Stomach (tissue), 8 donors: ENCODE measurements at regions not wholly inside any gene's neighbourhood (a gene's known extent, or its start where the extent isn't known, plus 50 kb on each side); places are given as distances from the start of the nearest gene placed in this dataset.

Source experiments
- DNase-seq, 2 donors: peaks; one replicate each; pipeline versions ENCODE4 v3.0.0 to v3.0.0-alpha.2; 2013 to 2019
- H3K27ac ChIP-seq, 5 donors: fragments of 200-600 bp in 4 of 5; sonication (generic) in 4 of 5; one replicate each; pipeline ENCODE4 v1.5.1; 2013 to 2019; ENCODE audit warnings: mild to moderate bottlenecking in 1 of 5, moderate library complexity in 1 of 5
- H3K27me3 ChIP-seq, 3 donors: fragments of 200-600 bp; sonication (generic); one replicate each; pipeline ENCODE4 v1.5.1; 2017 to 2019; ENCODE audit warnings: mixed run types in 1 of 3
- H3K36me3 ChIP-seq, 4 donors: fragments of 200-600 bp; sonication (generic); 1 replicate in 3 of 4; 2 replicates in 1 of 4; pipeline ENCODE4 v1.5.1; 2016 to 2019
- H3K4me1 ChIP-seq, 4 donors: fragments of 200-600 bp; sonication (generic); one replicate each; pipeline ENCODE4 v1.5.1; 2016 to 2019
- H3K4me3 ChIP-seq, 4 donors: fragments of 200-600 bp; sonication (generic) in 3 of 4; one replicate each; pipeline ENCODE4 v1.5.1; 2016 to 2019; ENCODE audit warnings: mild to moderate bottlenecking in 1 of 4
- H3K9me3 ChIP-seq, 4 donors: fragments of 200-600 bp; sonication (generic); one replicate each; pipeline ENCODE4 v1.5.1; 2016 to 2019
- CTCF ChIP-seq, 7 experiments: fragments of 450-650 bp in 4 of 7; fragments of 200-600 bp in 3 of 7; sonication (generic) in 3 of 7; IDR thresholded peaks; one replicate each; pipeline ENCODE4 v1.5.1; 2016 to 2019; ENCODE audit warnings: antibody characterized with exemption in 7 of 7, control low read depth in 2 of 7, mild to moderate bottlenecking in 1 of 7
- EP300 ChIP-seq: sonication (generic); formaldehyde crosslinking; IDR thresholded peaks from one replicate; pipeline ENCODE4 v1.6.1; 2017; ENCODE audit warnings: antibody characterized with exemption
- POLR2A ChIP-seq, 4 donors: fragments of 450-650 bp; IDR thresholded peaks; one replicate each; pipeline ENCODE4 v1.6.1; 2016; ENCODE audit warnings: antibody characterized with exemption in 4 of 4, control low read depth in 2 of 4, mild to moderate bottlenecking in 1 of 4, moderate library complexity in 1 of 4
- POLR2AphosphoS5 ChIP-seq, 3 donors: sonication (generic); formaldehyde crosslinking; IDR thresholded peaks; one replicate each; pipeline ENCODE4 v1.6.1; 2016; ENCODE audit warnings: antibody characterized with exemption in 3 of 3
- WGBS, 5 donors: extraction: QIAGEN DNeasy Blood & Tissue Kit in 3 of 5; methylation state at CpG; one replicate each; pipeline versions ENCODE4 v1.1.5 to v1.1.7; 2013 to 2018; 5-methylcytosine and 5-hydroxymethylcytosine counted together
- intact Hi-C: fragments of 100-400 bp; cut with DNase I; formaldehyde crosslinking; loops from one replicate; pipeline ENCODE4 v1.15.1; 2023; ENCODE audit warnings: low total_unique reads
- donor health status: healthy with polysubstance abuse.
- donor health status: Bipolar disorder and iron deficiency.
- donor health status: healthy.

- Histone ChIP-seq H3K27me3 (no peaks in the 10 kb centered on the region), H3K4me3 (no peak overlapping the region), H3K9me3 (no peaks in the 10 kb centered on the region), H3K36me3 (no peaks in the 10 kb centered on the region), H3K4me1 (peaks cover 0 to 21% (median 0%) of the 10 kb centered on the region in 4 donors), H3K27ac (peak overlapping the region in 3 of 5 donors; percentile 7 to 71 (median 67))
- DNase-seq: peak; percentile 35 to 77
- intact Hi-C loops: no loop called here
- TF ChIP-seq POLR2AphosphoS5 (IDR thresholded peaks at IDR 0.05) (peak in 1 of 3 donors; percentile 15), CTCF (IDR thresholded peaks at IDR 0.05) (no peak)
- 46 to 58% (median 52%) methylated on average over 3 of the region's 3 CpGs for WGBS, 5 donors
Observed at GRCh38 chr2:64262071-64262470, 117.9 kb upstream of the PELI1 start.

- H3K9me3 ChIP-seq: no peaks in the 10 kb centered on the region
- no peaks in the 10 kb centered on the region for H3K27me3 ChIP-seq
- intact Hi-C loops: no loop called here
- DNase-seq: no peak
- H3K4me3 ChIP-seq: no peak overlapping the region
- TF ChIP-seq POLR2A (IDR thresholded peaks at IDR 0.05) (no peak), POLR2AphosphoS5 (IDR thresholded peaks at IDR 0.05) (no peak), EP300 (no peak)
- H3K36me3 ChIP-seq: no peaks in the 10 kb centered on the region
- H3K27ac ChIP-seq: no peak overlapping the region
- WGBS, 5 donors: 82 to 99% (median 93%) methylated on average over 3 of the region's 3 CpGs
- peaks cover 0 to 21% (median 0%) of the 10 kb centered on the region in 4 donors for H3K4me1 ChIP-seq
Observed at GRCh38 chr2:64262816-64263215, 118.6 kb upstream of the PELI1 start.

DNA sequence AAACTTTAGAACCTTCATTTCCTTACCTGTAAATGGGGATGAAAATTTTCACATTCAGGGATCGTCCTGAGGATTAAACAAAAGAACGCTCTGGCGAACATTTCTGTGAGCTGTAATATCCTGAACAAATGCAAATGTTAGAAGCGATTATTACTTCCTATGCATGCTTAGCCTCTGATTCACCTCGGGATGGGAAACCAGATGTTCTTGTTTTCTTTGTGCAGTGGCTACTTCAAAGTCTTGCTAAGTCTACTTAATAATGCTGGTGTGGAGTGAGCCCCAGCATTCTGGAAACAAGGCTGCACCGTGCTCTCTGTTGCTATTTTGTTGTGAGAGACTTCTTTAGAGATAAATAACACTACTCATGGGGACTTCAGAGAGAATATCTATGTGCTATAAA lies 119.1 kb upstream of the PELI1 start:
- peak in 1 of 2 donors; percentile 72 for DNase-seq
- no peak overlapping the region for H3K4me3 ChIP-seq
- WGBS, 5 donors: 50 to 68% (median 63%) methylated on average over 6 of the region's 6 CpGs
- H3K4me1 ChIP-seq: peaks cover 0 to 21% (median 2%) of the 10 kb centered on the region in 4 donors
- no peaks in the 10 kb centered on the region for H3K27me3 ChIP-seq
- H3K9me3 ChIP-seq: no peaks in the 10 kb centered on the region
- H3K27ac ChIP-seq: no peak overlapping the region
- no peaks in the 10 kb centered on the region for H3K36me3 ChIP-seq
- intact Hi-C loops: no loop called here
- TF ChIP-seq POLR2AphosphoS5 (IDR thresholded peaks at IDR 0.05) (peak in 1 of 3 donors; percentile 18), CTCF (IDR thresholded peaks at IDR 0.05) (no peak)

DNA sequence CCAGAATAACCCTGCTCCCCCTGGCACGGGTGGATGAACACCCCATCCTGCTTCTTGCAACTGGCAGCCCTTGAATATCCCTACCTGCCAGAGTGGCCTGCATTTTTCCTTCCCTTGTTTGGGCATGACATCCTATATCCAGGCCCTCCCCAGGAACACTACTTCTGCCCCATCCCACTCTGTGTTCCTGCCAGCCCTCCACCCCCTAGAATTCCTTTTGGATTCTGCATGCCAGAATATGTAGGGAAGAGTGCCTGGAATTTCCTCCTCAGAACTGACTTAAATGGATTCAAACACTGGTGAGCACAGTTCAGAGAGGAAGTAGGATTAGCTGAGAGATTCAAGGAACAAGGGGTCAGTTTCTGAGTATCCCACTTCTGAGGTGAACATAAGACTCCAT lies 123.5 kb upstream of the PELI1 start:
- peaks cover 0 to 9% (median 4%) of the 10 kb centered on the region in 4 donors for H3K4me1 ChIP-seq
- no peaks in the 10 kb centered on the region for H3K27me3 ChIP-seq
- intact Hi-C loops: no loop called here
- 62 to 89% (median 80%) methylated on average over 1 of the region's 1 CpG for WGBS, 5 donors
- H3K36me3 ChIP-seq: no peaks in the 10 kb centered on the region
- H3K4me3 ChIP-seq: no peak overlapping the region
- TF ChIP-seq POLR2A (IDR thresholded peaks at IDR 0.05) (no peak), EP300 (no peak), CTCF (IDR thresholded peaks at IDR 0.05) (no peak), POLR2AphosphoS5 (IDR thresholded peaks at IDR 0.05) (no peak)
- H3K9me3 ChIP-seq: no peaks in the 10 kb centered on the region
- H3K27ac ChIP-seq: no peak overlapping the region
- peak in 1 of 2 donors; percentile 48 for DNase-seq

DNA sequence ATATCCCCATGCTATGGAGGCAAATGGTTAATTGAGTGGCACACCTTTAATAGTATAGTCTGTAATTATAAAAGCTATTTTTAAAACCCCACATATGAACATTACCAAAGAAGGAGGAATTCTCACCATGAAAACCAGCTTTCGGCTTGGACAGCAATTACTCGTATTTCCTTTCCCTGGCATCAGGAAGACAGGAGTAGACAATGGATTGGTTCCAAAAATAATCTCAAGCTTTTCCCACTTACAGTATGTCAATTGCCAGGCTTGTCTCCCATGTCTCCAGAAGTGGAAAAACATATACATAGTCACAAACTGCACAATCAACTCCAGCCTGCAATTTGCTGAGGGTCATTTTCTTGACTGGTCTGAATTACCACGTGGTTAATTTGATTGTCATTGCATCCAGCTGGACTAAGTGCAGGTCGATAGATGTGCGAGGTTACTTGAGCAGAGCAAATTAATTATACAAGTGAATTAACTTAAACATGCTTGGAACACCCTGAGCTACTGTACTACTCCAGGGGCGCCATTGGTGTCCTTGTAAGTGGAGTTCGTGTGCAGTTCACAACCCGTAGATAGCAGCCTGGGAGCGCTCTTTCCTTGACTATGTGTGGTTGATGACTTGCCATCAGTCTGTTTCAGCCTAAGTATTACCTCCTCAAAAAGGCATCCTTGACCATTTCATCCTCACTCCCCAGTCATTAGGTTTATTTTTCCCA lies 124.3 kb upstream of the PELI1 start:
- 74 to 83% (median 82%) methylated on average over 9 of the region's 9 CpGs for WGBS, 5 donors
- H3K36me3 ChIP-seq: no peaks in the 10 kb centered on the region
- DNase-seq: no peak
- peaks cover 1 to 16% (median 10%) of the 10 kb centered on the region in 4 donors for H3K4me1 ChIP-seq
- no peaks in the 10 kb centered on the region for H3K9me3 ChIP-seq
- no peaks in the 10 kb centered on the region for H3K27me3 ChIP-seq
- H3K4me3 ChIP-seq: no peak overlapping the region
- no peak overlapping the region for H3K27ac ChIP-seq
- intact Hi-C loops: no loop called here
- no peak for TF ChIP-seq CTCF (IDR thresholded peaks at IDR 0.05)
- TF ChIP-seq POLR2A (IDR thresholded peaks at IDR 0.05): no peak
- TF ChIP-seq POLR2AphosphoS5 (IDR thresholded peaks at IDR 0.05): no peak
- no peak for TF ChIP-seq EP300
